Caki2 (cell line): ENCODE measurements at regions not wholly inside any gene's neighbourhood (a gene's known extent, or its start where the extent isn't known, plus 50 kb on each side); places are given as distances from the start of the nearest gene placed in this dataset.
"Not testable (repeated sequence)": the region's sequence is repeated elsewhere in the genome, so short reads cannot be mapped to it uniquely, and the experiment has no call there.

ENCODE experiments used
- DNase-seq: peaks from one replicate; pipeline ENCODE4 v3.0.0-alpha.2; 2015; ENCODE audit warnings: low read depth
- in situ Hi-C: cut with HindIII; loops from 2 replicates; pipeline ENCODE4 v1.10.0; 2016; ENCODE audit warnings: low sequenced_read_pairs, low pct_unique_long_range_greater_than_20kb, mixed read lengths

DNA sequence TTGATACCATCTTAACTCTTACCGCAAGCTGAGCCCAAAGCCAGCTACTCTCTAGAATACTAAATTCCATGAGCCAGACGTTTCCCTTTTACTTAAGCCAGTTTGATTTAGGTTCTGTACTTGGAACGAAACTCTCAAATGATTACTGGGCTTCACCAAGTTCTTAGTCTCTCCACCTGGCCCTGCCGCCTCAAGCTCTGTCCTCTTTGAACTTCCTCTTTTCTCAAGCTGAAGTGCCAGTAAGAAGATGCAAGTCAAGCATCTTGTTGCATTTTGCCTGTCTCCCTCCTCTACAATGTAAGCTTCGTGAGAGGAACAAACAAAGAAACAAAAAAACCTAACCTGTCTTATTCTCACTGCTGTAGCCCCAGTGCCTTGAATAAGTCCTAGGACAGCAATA lies 358.2 kb upstream of the NPVF start:
- in situ Hi-C loops, result no loop called here
- DNase-seq, result no peak

DNA sequence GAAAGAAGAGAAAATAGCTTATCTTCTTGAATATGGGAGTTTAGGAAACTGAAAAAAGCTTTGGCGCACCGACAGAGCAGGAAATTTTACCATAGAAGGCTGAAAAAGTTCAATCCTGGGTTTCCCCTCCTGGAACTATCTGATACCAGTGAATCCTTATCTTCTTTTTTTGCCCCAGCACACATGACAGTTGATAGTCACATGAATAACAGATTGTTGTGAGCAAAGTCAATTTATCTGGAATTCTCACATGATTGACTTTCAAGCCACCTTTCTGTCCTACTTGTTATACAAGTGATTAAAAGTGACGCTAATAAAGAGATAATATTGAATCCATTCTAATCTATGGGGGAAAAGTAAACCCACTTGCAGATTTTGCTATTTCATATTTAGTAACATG lies 365.8 kb upstream of the NPVF start:
- no peak for DNase-seq
- in situ Hi-C loops, result no loop called here

GRCh38 chr7:25594728-25595127 lies 366.4 kb upstream of the NPVF start:
- in situ Hi-C loops, result no loop called here
- DNase-seq, result no peak

GRCh38 chr7:25595996-25596395 lies 367.7 kb upstream of the NPVF start:
- in situ Hi-C loops, result no loop called here
- no peak for DNase-seq

GRCh38 chr7:25596443-25596842 lies 368.2 kb upstream of the NPVF start:
- DNase-seq, result no peak
- in situ Hi-C loops, result no loop called here

DNA sequence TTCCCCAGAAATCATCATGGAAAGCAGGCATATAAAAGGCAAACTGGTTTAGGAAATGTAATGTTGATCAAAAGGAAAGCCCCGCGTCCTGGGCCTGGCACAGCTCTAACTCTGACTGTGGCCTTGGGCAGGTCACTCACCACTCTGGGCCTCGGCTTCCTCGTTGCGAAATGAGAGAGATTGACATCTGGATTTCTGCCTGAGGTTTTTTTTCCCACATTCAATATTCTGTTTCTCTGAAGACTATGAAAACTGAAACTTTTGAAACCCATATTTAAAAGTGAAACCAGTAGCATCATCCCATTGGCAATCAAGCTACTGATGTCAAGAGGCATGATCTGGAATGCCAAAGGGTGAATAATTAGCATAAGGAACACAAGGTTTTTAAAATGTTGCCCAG lies 369.7 kb upstream of the NPVF start:
- DNase-seq, result no peak
- in situ Hi-C loops, result no loop called here

DNA sequence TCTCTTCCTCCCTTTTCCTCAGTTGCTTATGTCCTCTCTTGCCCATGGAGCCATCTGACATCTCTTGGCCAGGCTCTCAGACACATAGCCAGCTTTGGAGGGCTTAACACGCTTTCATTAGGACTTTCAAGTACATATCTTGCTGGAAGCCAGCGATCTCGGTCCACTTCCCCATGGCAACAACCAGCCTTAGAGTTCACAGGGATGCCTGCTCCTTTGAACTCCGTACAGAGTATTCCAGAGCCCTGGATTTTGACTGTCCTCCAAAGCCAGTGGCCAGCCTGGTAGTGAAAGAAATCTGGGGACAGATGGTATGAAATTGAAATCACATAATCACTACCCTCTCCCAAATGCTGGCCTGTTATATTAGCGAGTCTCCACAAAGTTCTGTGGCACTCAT lies 370.5 kb upstream of the NPVF start:
- no peak for DNase-seq
- in situ Hi-C loops, result no loop called here

GRCh38 chr7:25600262-25600920 lies 372.1 kb upstream of the NPVF start:
- in situ Hi-C loops, result no loop called here
- DNase-seq, result no peak

GRCh38 chr7:25602730-25603426 lies 374.6 kb upstream of the NPVF start:
- in situ Hi-C loops, DNase-seq: not testable (repeated sequence)

DNA sequence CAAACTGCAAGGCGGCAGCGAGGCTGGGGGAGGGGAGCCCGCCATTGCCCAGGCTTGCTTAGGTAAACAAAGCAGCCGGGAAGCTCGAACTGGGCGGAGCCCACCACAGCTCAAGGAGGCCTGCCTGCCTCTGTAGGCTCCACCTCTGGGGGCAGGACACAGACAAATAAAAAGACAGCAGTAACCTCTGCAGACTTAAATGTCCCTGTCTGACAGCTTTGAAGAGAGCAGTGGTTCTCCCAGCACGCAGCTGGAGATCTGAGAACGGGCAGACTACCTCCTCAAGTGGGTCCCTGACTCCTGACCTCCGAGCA lies 375.1 kb upstream of the NPVF start:
- DNase-seq, in situ Hi-C loops: not testable (repeated sequence)

DNA sequence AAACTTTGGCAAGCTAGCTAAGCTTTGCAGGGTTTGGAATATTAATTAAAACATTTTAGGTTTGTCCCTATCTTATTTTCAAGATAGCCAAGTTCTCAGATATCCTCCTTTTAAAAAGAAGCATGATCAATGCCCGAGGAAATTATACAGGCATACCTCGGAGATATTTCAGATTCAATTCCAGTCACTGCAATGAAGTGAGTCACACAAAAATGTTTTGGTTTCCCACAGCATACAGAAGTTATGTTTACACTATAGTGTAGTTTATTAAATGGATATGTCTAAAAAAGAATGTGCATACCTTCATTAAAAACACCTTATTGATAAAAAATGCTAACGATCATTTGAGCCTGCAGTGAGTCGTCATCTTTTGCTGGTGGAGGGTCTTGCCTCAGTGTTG lies 382.9 kb upstream of the NPVF start:
- no peak for DNase-seq
- in situ Hi-C loops, result no loop called here

DNA sequence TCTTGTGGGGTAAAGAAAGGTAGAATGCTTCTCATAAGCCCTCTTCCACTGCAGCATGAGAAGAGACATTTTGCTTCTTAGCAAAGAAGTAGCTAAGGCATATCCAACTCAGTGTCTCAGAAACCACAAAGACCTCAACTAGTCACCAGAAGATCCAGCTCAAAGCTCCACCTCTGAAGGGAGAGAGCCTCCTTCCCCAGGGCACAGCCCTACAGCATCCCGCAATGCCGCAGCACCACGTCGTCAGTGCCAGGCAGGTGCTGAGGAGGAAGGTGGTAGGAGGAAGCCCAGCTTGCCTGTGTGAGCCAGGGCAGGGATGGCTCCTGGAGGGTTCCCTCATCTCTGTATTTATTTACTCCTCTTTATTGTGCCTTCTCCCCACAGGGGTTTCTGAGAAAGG lies 385.6 kb upstream of the NPVF start:
- no peak for DNase-seq
- in situ Hi-C loops, result no loop called here

- no peak for DNase-seq
- in situ Hi-C loops, result no loop called here
These were observed 386.1 kb upstream of the NPVF start for GRCh38 chr7:25614415-25614814.

DNA sequence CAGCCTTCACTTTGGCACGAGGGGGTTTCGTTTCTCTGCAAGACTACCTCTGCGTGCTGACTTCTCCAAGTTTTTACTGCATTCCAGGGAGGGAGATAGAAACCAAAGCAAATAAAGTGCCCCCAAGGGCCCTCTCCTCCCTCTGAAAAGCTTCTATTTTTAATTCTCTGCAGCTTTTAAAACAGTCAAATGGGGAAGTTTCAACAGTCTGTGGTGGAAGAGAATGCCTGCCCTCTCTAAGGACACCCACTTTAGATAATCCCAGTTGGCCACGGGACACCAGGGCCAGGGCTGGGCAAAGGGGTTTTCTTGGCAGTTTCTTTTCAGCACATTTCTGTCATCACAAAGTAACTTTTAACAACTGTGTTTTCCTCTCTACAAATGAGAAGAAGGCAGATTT lies 386.7 kb upstream of the NPVF start:
- in situ Hi-C loops, result no loop called here
- no peak for DNase-seq

GRCh38 chr7:25615593-25615992 lies 387.3 kb upstream of the NPVF start:
- DNase-seq, result no peak
- in situ Hi-C loops, result no loop called here

DNA sequence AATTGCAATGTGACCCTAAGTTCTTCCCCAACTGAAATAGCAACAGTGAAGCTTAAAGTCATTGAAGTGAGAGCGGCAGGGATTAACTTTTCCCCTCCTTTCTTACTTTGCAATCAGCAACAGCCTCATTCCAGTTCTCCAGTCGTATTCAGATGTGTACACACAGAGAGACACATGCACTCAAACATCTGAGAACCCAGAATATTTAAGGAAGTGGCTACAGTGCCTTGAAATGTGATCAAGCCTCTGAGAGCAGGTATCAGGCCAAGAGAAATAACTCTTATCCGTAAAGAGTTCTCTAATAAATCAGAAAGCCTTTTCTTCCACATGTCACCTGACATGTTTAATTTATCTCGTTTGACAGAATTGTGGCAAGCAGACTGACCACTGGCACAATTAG lies 388.9 kb upstream of the NPVF start:
- no peak for DNase-seq
- in situ Hi-C loops, result no loop called here

DNA sequence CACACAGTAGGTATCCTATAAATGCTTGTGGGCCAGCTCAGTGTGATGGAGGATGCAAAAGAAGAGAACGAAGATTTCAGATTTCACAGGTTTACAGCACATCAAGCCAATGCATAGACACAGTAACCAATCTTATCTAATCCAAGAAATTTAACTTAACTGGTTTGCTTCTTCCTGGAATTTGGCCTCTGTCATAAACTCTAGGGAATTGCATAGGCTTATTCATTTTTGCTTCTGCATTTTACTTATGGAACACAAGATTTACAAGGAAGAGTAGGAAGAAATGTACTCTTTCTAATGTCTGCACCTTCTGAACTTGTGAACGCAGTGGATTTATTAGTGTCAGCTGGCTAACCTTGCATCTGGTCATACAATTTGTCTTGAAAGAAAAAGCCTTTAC lies 389.4 kb upstream of the NPVF start:
- in situ Hi-C loops, result no loop called here
- no peak for DNase-seq

GRCh38 chr7:25619381-25619780 lies 391.1 kb upstream of the NPVF start:
- DNase-seq, result no peak
- in situ Hi-C loops, result no loop called here

DNA sequence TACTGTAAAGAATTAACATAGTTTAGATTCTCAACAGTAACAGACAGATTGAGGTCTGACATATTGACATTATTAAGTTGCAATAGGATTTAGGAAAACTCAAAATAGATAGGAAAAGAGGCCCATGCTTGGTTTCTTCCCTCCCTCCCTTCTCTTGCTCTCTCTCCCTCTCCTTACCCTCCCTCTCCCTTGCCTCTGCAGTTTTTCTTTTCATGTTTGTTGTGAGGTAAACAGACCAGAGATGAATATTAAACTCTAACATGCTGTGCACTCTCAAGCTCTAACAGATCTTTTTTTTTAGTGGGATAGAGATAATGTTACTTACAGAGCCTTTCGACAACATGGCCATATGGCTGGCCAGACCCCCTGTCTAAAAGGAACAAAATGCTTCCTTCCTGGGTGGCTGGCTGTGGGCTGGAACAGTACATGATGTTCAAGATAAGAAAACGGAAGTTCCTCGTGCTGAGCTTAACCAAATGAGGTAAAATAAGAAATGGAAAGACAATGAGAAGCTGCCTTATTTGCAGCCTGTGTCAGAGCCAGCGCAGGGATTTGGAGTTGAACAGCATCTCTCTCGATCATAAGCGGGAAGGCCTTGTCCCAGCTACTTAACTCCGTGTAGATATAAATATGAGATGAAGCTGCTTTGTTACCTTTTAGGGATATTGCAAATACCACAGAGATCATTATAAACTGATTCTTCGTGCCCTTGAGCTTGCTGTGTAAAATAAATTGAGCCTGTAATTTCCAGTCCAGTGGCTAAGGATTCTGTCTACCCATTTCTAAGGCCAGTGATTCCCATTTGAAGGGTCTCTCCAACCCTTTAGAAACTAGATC lies 391.9 kb upstream of the NPVF start:
- DNase-seq, result no peak
- in situ Hi-C loops, result no loop called here

GRCh38 chr7:25621993-25622392 lies 393.7 kb upstream of the NPVF start:
- no peak for DNase-seq
- in situ Hi-C loops, result no loop called here
